Stimulated activated CD4-positive, alpha-beta T cell treated with anti-CD3 and anti-CD28 coated beads, Interleukin-1b, Interleukin-23, amount 100 ng/mL, for 4 hours (primary cell): ENCODE measurements at regions not wholly inside any gene's neighbourhood (a gene's known extent, or its start where the extent isn't known, plus 50 kb on each side); places are given as distances from the start of the nearest gene placed in this dataset.
"Not testable (repeated sequence)": the region's sequence is repeated elsewhere in the genome, so short reads cannot be mapped to it uniquely, and the experiment has no call there.

Experiments
- DNase-seq, 2 donors: peaks; one replicate each; pipeline ENCODE4 v3.0.0-alpha.2; 2020; ENCODE audit warnings: low read depth in 2 of 2

- no peak for DNase-seq
Observed at GRCh38 chr13:85608255-85608829, 190.9 kb downstream of the SLITRK6 start.

GRCh38 chr13:85603735-85604134 is 195.5 kb downstream of the SLITRK6 start:
- DNase-seq, result no peak

DNA sequence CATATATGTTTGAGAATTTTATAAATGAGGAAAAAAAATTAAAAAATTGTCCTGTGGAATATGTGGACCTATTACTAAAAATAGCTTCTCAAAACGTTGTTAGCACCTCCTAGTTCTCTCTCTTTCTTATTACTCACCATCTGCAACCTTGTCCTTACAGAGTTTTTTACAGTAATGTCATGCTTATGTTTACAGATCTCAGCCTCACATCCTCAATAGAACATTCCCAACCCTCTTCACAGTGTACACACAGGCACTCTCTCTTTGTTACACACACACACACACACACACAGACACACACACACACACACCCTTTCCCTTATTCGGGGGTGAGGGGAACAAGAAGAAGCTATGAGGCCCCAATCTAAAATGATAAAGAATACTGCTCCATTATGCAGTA is 197.7 kb downstream of the SLITRK6 start:
- DNase-seq, result no peak

DNA sequence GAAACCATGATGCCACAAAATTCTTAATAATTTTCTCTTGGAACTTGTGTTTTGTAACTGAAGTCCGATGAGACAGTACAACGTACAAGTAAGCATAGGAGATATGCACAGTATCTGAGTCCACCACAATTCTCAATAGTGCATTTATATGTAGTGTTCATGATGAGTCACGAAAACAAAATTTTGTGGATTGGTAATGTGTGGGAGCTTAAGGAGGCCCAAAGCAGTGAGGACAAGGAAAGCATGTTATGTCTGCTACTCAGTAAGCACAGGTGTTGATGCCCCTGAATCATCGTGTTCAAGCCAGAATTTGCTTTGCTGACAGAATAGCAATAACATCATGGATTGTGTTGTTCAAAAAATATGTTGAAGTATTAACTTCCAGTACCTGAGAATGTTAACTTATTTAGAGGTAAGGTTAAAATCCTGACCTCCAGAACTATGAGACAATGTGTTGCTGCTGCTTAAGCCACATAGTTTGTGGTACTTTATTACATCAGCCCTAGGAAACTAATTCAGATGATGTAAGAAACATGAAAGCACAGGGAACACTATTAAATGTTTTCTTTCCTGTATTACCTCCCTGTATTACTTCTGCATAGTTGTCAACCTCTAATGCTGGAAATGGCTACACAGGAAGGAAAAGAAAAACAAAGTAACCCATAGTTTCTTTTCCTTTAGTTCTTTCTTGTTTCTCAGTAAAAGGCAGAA is 201.3 kb downstream of the SLITRK6 start:
- DNase-seq, result no peak

GRCh38 chr13:85592211-85592610 is 207.0 kb downstream of the SLITRK6 start:
- no peak for DNase-seq

DNA sequence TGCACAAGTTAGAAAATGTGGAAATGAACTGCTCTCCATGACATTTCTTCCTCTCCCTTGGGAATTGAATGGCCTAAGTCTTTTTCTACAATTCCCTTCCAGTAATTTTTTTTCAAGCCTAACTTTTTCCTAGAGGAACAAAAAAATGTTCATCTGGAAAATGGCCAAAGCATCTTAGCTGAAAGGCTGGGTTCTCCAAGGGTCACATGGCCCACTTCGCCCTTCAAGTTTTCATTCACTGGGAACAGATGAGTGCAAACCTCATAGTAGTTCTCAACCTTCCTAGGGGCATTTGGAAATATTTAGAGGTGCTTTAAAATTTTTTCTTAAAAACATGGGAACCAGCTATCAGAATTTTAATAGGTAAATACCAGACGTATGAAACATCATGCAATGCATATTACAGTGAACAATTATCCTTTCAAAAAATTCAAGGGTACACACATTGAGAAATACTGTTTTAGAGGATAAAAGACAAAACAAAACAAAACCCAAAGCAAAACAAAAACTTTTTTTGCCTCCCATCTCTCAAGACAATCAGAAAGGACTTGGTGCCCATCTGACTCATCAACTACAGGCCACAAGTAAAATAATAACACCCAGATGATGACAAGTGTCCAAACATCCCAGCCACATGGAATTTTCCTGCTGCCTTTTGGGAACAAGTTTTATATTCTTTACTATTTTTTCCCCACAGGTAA is 208.8 kb downstream of the SLITRK6 start:
- no peak for DNase-seq

GRCh38 chr13:85589021-85589420 is 210.2 kb downstream of the SLITRK6 start:
- no peak for DNase-seq

- no peak for DNase-seq
Observed at GRCh38 chr13:85588359-85588758, 210.9 kb downstream of the SLITRK6 start.

GRCh38 chr13:85586856-85587255 is 212.4 kb downstream of the SLITRK6 start:
- no peak for DNase-seq

DNA sequence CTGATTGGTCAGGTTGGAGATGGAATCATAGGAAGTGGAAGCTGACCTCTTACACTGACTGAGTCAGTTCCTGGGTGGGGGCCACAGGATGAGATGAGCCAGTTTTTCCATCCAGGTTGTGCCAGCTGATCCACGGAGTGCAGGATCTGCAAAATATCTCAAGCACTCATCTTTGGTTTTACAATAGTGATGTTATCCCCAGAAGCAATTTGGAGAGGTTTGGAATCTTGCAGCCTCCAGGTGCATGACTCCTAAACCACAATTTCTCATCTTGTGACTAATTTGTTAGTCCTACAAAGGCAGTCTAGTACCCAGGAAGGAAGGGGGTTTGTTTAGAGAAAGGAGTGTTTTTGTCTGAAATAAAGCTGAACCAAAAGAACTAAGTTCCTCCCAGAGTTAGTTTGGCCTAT is 212.8 kb downstream of the SLITRK6 start:
- DNase-seq, result no peak

DNA sequence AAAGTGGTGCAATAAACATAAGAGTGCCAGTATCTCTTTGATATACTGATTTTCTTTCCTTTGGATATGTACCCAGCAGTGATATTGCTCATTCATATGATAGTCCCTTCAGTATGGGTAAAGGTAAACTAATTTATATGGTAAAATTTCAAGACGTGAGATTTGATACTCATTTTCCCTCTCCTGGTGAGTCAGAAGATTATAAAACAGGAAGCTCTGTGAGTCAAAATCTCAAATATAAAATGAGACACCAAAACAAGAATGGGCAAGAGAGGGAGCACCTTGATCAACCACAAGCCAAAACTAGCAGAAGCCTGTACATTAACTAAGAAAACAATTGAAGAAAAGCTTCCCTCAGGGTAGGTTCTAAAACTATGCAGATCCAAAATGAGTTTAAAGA is 216.3 kb downstream of the SLITRK6 start:
- no peak for DNase-seq

DNA sequence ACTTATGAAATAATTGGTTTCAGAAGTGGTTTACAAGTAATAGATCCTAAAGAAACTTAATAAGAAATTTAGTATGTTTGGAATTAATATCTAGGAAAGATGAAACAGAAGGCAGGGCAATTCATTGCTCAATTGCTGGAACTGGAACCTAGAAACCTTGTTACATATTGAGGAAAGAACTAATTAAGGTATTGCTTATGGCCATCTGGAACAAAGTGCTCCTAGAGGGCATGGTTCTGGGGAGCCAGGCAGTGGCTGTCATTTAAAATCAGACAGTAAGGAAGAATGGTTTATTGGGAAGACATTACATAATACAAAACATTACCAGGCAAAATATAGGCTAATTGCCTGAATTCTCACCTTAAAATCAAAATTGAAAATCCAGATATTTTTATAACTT is 224.1 kb downstream of the SLITRK6 start:
- DNase-seq, result no peak

- no peak for DNase-seq
Observed at GRCh38 chr13:85567909-85568308, 231.3 kb downstream of the SLITRK6 start.

- DNase-seq, result no peak
Observed at GRCh38 chr13:85565652-85566051, 233.6 kb downstream of the SLITRK6 start.

- no peak for DNase-seq
Observed at GRCh38 chr13:85564598-85564997, 234.6 kb downstream of the SLITRK6 start.

GRCh38 chr13:85562282-85562681 is 236.9 kb downstream of the SLITRK6 start:
- no peak for DNase-seq

- DNase-seq, result no peak
Observed at GRCh38 chr13:85557691-85558467, 241.3 kb downstream of the SLITRK6 start.

- no peak for DNase-seq
Observed at GRCh38 chr13:85551012-85551411, 248.2 kb downstream of the SLITRK6 start.

GRCh38 chr13:85549819-85550218 is 249.4 kb downstream of the SLITRK6 start:
- DNase-seq, result no peak

- DNase-seq, result not testable (repeated sequence)
Observed at GRCh38 chr13:85548845-85549244, 250.4 kb downstream of the SLITRK6 start.

DNA sequence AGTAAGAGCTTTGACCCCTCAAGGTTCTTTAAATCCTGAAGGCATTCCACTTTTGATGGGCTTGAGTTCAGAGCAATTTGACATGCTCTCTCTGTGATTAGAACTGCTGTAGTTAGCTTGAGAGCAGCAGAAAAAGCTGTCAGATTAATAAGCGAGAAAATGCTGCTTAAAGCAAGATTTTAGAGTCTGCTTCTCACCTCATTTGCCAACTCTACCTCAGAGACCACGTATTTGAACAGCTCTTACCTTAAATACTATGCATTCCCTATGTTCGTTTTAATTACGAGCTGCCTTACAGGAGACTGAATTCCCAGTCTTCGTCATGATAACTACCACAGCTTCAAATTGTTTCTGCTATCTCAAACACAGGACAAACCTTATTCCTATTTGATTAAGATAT is 253.4 kb downstream of the SLITRK6 start:
- no peak for DNase-seq

DNA sequence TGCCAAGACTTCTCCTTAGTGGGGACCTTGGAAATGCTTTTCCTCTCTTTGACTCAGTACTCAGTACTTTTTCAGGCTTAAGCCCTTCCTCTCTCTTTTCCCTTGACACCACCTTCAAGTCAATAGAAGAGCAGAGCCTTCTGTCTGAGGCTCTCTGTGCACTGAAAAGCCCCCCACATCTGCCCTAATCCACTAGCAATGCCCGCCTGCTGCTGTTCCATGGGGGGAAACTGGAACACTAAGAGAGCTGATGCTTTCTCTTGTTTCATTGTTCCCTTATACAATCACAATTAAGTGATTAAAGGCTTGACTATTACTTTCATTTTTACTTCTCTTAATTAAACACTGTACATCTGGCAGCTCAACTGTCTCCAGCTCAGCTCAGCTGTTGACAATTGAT is 254.5 kb downstream of the SLITRK6 start:
- no peak for DNase-seq
